NCI-H2081 treated with DMSO at 0.1 percent for 48 hours (cell line): ENCODE measurements at regions not wholly inside any gene's neighbourhood (a gene's known extent, or its start where the extent isn't known, plus 50 kb on each side); places are given as distances from the start of the nearest gene placed in this dataset.

ENCODE experiments used
- DNase-seq: peaks from one replicate; lab custom pipeline; 2025; lab: John Stamatoyannopoulos, UW

- no peak for DNase-seq
Observed at GRCh38 chr1:88219521-88219920, 464.6 kb upstream of the PKN2 start.

- no peak for DNase-seq
Observed at GRCh38 chr1:88221411-88221810, 462.7 kb upstream of the PKN2 start.

GRCh38 chr1:88224906-88225305, 459.2 kb upstream of the PKN2 start:
- DNase-seq = no peak

GRCh38 chr1:88228114-88228513, 456.0 kb upstream of the PKN2 start:
- DNase-seq = no peak

GRCh38 chr1:88230126-88230525, 453.9 kb upstream of the PKN2 start:
- no peak for DNase-seq

- DNase-seq = no peak
Observed at GRCh38 chr1:88237058-88237457, 447.0 kb upstream of the PKN2 start.

GRCh38 chr1:88239205-88239604, 444.9 kb upstream of the PKN2 start:
- DNase-seq = no peak

- DNase-seq = no peak
Observed at GRCh38 chr1:88247666-88248065, 436.4 kb upstream of the PKN2 start.

- DNase-seq = no peak
Observed at GRCh38 chr1:88250915-88251314, 433.2 kb upstream of the PKN2 start.

GRCh38 chr1:88252745-88253144, 431.3 kb upstream of the PKN2 start:
- no peak for DNase-seq

- DNase-seq = no peak
Observed at GRCh38 chr1:88265606-88266005, 418.5 kb upstream of the PKN2 start.

- no peak for DNase-seq
Observed at GRCh38 chr1:88266051-88266450, 418.0 kb upstream of the PKN2 start.

- no peak for DNase-seq
Observed at GRCh38 chr1:88272216-88272615, 411.9 kb upstream of the PKN2 start.

- DNase-seq = no peak
Observed at GRCh38 chr1:88274431-88274830, 409.6 kb upstream of the PKN2 start.

GRCh38 chr1:88275259-88275862, 408.7 kb upstream of the PKN2 start:
- DNase-seq = no peak

- DNase-seq = no peak
Observed at GRCh38 chr1:88276163-88276562, 407.9 kb upstream of the PKN2 start.

GRCh38 chr1:88284066-88284465, 400.0 kb upstream of the PKN2 start:
- DNase-seq = no peak

- no peak for DNase-seq
Observed at GRCh38 chr1:88284666-88285366, 399.3 kb upstream of the PKN2 start.

GRCh38 chr1:88286716-88287115, 397.4 kb upstream of the PKN2 start:
- no peak for DNase-seq

GRCh38 chr1:88288571-88288970, 395.5 kb upstream of the PKN2 start:
- no peak for DNase-seq

- no peak for DNase-seq
Observed at GRCh38 chr1:88289401-88290102, 394.5 kb upstream of the PKN2 start.

GRCh38 chr1:88291611-88292354, 392.3 kb upstream of the PKN2 start:
- no peak for DNase-seq
